ENCODE measurements at regions not wholly inside any gene's neighbourhood (a gene's known extent, or its start where the extent isn't known, plus 50 kb on each side); places are given as distances from the start of the nearest gene placed in this dataset.
"Not testable (repeated sequence)": the region's sequence is repeated elsewhere in the genome, so short reads cannot be mapped to it uniquely, and the experiment has no call there.

- in situ Hi-C loops (cut with MboI; ENCODE audit: low pct_unique_long_range_greater_than_20kb, low sequenced_read_pairs, unreplicated experiment); DNase-seq (ENCODE audit: low spot score): not testable (repeated sequence)
Measured at GRCh38 chr13:65202845-65203244, 2027.3 kb downstream of the PCDH9 start.

GRCh38 chr13:65188721-65189120 is 2041.4 kb downstream of the PCDH9 start:
- DNase-seq (ENCODE audit: low spot score) = no peak
- in situ Hi-C loops (cut with MboI; ENCODE audit: low pct_unique_long_range_greater_than_20kb, low sequenced_read_pairs, unreplicated experiment) = no loop called here
- TF ChIP-seq CTCF (IDR thresholded peaks at IDR 0.05; ENCODE audit: extremely low read depth, insufficient read depth, missing control alignments) = no peak

More at GRCh38 chr13:65202845-65203244, 2027.3 kb downstream of the PCDH9 start:
- TF ChIP-seq CTCF (IDR thresholded peaks at IDR 0.05; ENCODE audit: extremely low read depth, insufficient read depth, missing control alignments) = peak; percentile 46

- TF ChIP-seq CTCF (IDR thresholded peaks at IDR 0.05; ENCODE audit: extremely low read depth, insufficient read depth, missing control alignments) = no peak
- no peak for DNase-seq (ENCODE audit: low spot score)
- in situ Hi-C loops (cut with MboI; ENCODE audit: low pct_unique_long_range_greater_than_20kb, low sequenced_read_pairs, unreplicated experiment) = no loop called here
Measured at GRCh38 chr13:65168026-65168425, 2062.1 kb downstream of the PCDH9 start.

GRCh38 chr13:65166675-65167074 is 2063.5 kb downstream of the PCDH9 start:
- TF ChIP-seq CTCF (IDR thresholded peaks at IDR 0.05; ENCODE audit: extremely low read depth, insufficient read depth, missing control alignments) = no peak
- no peak for DNase-seq (ENCODE audit: low spot score)
- in situ Hi-C loops (cut with MboI; ENCODE audit: low pct_unique_long_range_greater_than_20kb, low sequenced_read_pairs, unreplicated experiment) = no loop called here

GRCh38 chr13:65159803-65160202 is 2070.3 kb downstream of the PCDH9 start:
- no peak for TF ChIP-seq CTCF (IDR thresholded peaks at IDR 0.05; ENCODE audit: extremely low read depth, insufficient read depth, missing control alignments)
- DNase-seq (ENCODE audit: low spot score) = no peak
- in situ Hi-C loops (cut with MboI; ENCODE audit: low pct_unique_long_range_greater_than_20kb, low sequenced_read_pairs, unreplicated experiment) = no loop called here

GRCh38 chr13:65155861-65156260 is 2074.3 kb downstream of the PCDH9 start:
- TF ChIP-seq CTCF (IDR thresholded peaks at IDR 0.05; ENCODE audit: extremely low read depth, insufficient read depth, missing control alignments) = no peak
- DNase-seq (ENCODE audit: low spot score) = no peak
- in situ Hi-C loops (cut with MboI; ENCODE audit: low pct_unique_long_range_greater_than_20kb, low sequenced_read_pairs, unreplicated experiment) = no loop called here

All from GM13977 (cell line).